SK-N-SH (cell line): ENCODE measurements at regions not wholly inside any gene's neighbourhood (a gene's known extent, or its start where the extent isn't known, plus 50 kb on each side); places are given as distances from the start of the nearest gene placed in this dataset.

Experiments
- CTCF ChIA-PET: fragments of 300-600, 350-600 bp; formaldehyde crosslinking; extraction: SDS; loops from one replicate; lab custom pipeline; 2021; lab: Yijun Ruan, JAX
- POLR2A ChIA-PET: fragments of 350-600 bp; sonication (Branson Sonifier 250); formaldehyde crosslinking; extraction: SDS; loops from one replicate; lab custom pipeline; 2020; ENCODE audit warnings: antibody characterized with exemption, inconsistent platforms; lab: Yijun Ruan, JAX
- DNase-seq: peaks from one replicate; pipeline ENCODE4 v3.0.0; 2012
- H2AFZ ChIP-seq: fragments of 200-600 bp; sonication (generic); 2 replicates; pipeline ENCODE4 v1.8.1; 2016; ENCODE audit warnings: antibody characterized with exemption, mild to moderate bottlenecking, low read depth
- H3F3A ChIP-seq: fragments of 200-600 bp; sonication (generic); replicated peaks from 2 replicates; pipeline ENCODE3; 2016; ENCODE audit warnings: antibody characterized with exemption, mild to moderate bottlenecking; ENCODE audit not compliant: insufficient read depth
- H3K27ac ChIP-seq, 2 experiments: fragments of 200-500 bp in 1 of 2; fragments of 200-600 bp in 1 of 2; sonication (Bioruptor generic) in 1 of 2; sonication (generic), shearing (Covaris generic) in 1 of 2; 2 replicates each; pipeline versions ENCODE4 v1.5.1 to v1.6.1; 2014 to 2016; ENCODE audit warnings: low read depth in 2 of 2, inconsistent platforms in 1 of 2, low read length in 1 of 2, mild to moderate bottlenecking in 1 of 2, mixed read lengths in 1 of 2
- H3K27me3 ChIP-seq: fragments of 200-600 bp; sonication (generic), shearing (Covaris generic); 2 replicates; pipeline ENCODE4 v1.6.1; 2016; ENCODE audit warnings: mixed run types; ENCODE audit not compliant: insufficient read depth
- H3K36me3 ChIP-seq, 2 experiments: fragments of 200-500 bp in 1 of 2; fragments of 200-600 bp in 1 of 2; sonication (Bioruptor generic) in 1 of 2; sonication (generic) in 1 of 2; replicated peaks in 1 of 2; 2 replicates each; pipeline versions ENCODE3 to v1.5.1; 2014 to 2016; ENCODE audit warnings: low read length in 1 of 2, mild to moderate bottlenecking in 1 of 2; ENCODE audit not compliant: insufficient read depth in 2 of 2, control insufficient read depth in 1 of 2
- H3K4me1 ChIP-seq, 2 experiments: fragments of 200-500 bp in 1 of 2; fragments of 200-600 bp in 1 of 2; sonication (Bioruptor generic) in 1 of 2; sonication (generic), shearing (Covaris generic) in 1 of 2; 2 replicates each; pipeline versions ENCODE4 v1.5.1 to v1.6.1; 2014 to 2016; ENCODE audit warnings: low read depth in 1 of 2, low read length in 1 of 2, mixed run types in 1 of 2; ENCODE audit not compliant: insufficient read depth in 2 of 2, control insufficient read depth in 1 of 2
- H3K4me2 ChIP-seq: fragments of 200-600 bp; sonication (generic), shearing (Covaris generic); 2 replicates; pipeline ENCODE4 v1.6.1; 2017; ENCODE audit warnings: mixed run types
- H3K4me3 ChIP-seq, 2 experiments: fragments of 200-500 bp in 1 of 2; fragments of 200-600 bp in 1 of 2; sonication (Bioruptor generic) in 1 of 2; sonication (generic), shearing (Covaris generic) in 1 of 2; 2 replicates each; pipeline versions ENCODE4 v1.5.1 to v1.8.1; 2014 to 2016; ENCODE audit warnings: low read depth in 2 of 2, inconsistent platforms in 1 of 2, low read length in 1 of 2, mild to moderate bottlenecking in 1 of 2, mixed read lengths in 1 of 2, moderate library complexity in 1 of 2
- H3K79me2 ChIP-seq: fragments of 200-600 bp; sonication (generic); 2 replicates; pipeline ENCODE4 v1.8.1; 2017; ENCODE audit warnings: mild to moderate bottlenecking; ENCODE audit not compliant: insufficient read depth
- H3K9ac ChIP-seq: fragments of 200-600 bp; sonication (generic); 2 replicates; pipeline ENCODE4 v1.6.1; 2017; ENCODE audit warnings: mixed run types
- H3K9me2 ChIP-seq: fragments of 200-600 bp; sonication (generic); 2 replicates; pipeline ENCODE4 v1.6.1; 2017; ENCODE audit warnings: mixed run types
- H3K9me3 ChIP-seq: fragments of 200-600 bp; sonication (generic); 2 replicates; pipeline ENCODE4 v1.6.1; 2017; ENCODE audit warnings: mixed run types, mild to moderate bottlenecking, moderate library complexity
- H4K20me1 ChIP-seq: fragments of 200-600 bp; sonication (generic); 2 replicates; pipeline ENCODE4 v1.6.1; 2017; ENCODE audit warnings: mild to moderate bottlenecking, mixed run types; ENCODE audit not compliant: insufficient read depth
- ELF1 ChIP-seq: IDR thresholded peaks from 2 replicates; pipeline ENCODE4 v1.4.0; 2012
- EP300 ChIP-seq, 2 experiments: IDR thresholded peaks; 2 replicates each; pipeline versions ENCODE4 v1.4.0 to v1.6.1; 2012; ENCODE audit warnings: borderline replicate concordance in 1 of 2, low read depth in 1 of 2, low read length in 1 of 2
- EZH2phosphoT487 ChIP-seq: fragments of 200-600 bp; sonication (generic); IDR thresholded peaks from 2 replicates; pipeline ENCODE4 v1.6.1; 2017; ENCODE audit warnings: low read depth, mixed run types, mild to moderate bottlenecking, antibody characterized with exemption, moderate library complexity, borderline replicate concordance
- FOSL2 ChIP-seq: IDR thresholded peaks from 2 replicates; pipeline ENCODE4 v1.4.0; 2012; ENCODE audit warnings: low read depth, mild to moderate bottlenecking, moderate library complexity, borderline replicate concordance
- FOXJ3 ChIP-seq: sonication (generic); formaldehyde crosslinking; IDR thresholded peaks from 2 replicates; pipeline ENCODE4 v1.5.1; 2020; ENCODE audit warnings: mild to moderate bottlenecking, missing genetic modification reagents
- FOXM1 ChIP-seq: IDR thresholded peaks from 2 replicates; pipeline ENCODE4 v1.4.0; 2012; ENCODE audit warnings: low read depth, mild to moderate bottlenecking
- JUND ChIP-seq: IDR thresholded peaks from 2 replicates; pipeline ENCODE4 v1.4.0; 2012
- MAX ChIP-seq: IDR thresholded peaks from 2 replicates; pipeline ENCODE4 v1.4.0; 2012; ENCODE audit warnings: low read depth
- NFIC ChIP-seq: IDR thresholded peaks from 2 replicates; pipeline ENCODE4 v1.4.0; 2012; ENCODE audit warnings: borderline replicate concordance
- POLR2AphosphoS5 ChIP-seq: IDR thresholded peaks from 2 replicates; pipeline ENCODE4 v1.6.1; 2012; ENCODE audit warnings: low read depth, low read length
- RAD21 ChIP-seq: IDR thresholded peaks from 2 replicates; pipeline ENCODE4 v1.6.1; 2012; ENCODE audit warnings: mild to moderate bottlenecking, low read length
- REST ChIP-seq: IDR thresholded peaks from 2 replicates; pipeline ENCODE4 v1.6.1; 2012; ENCODE audit warnings: mild to moderate bottlenecking, low read depth, low read length, moderate library complexity
- RFX5 ChIP-seq: IDR thresholded peaks from 2 replicates; pipeline ENCODE4 v1.6.1; 2012; ENCODE audit warnings: mild to moderate bottlenecking, improper control_type of control experiment, low read length
- RXRA ChIP-seq: IDR thresholded peaks from 2 replicates; pipeline ENCODE4 v1.4.0; 2012; ENCODE audit warnings: low read depth, mild to moderate bottlenecking, borderline replicate concordance
- SMC3 ChIP-seq: IDR thresholded peaks from 2 replicates; pipeline ENCODE4 v1.6.1; 2012; ENCODE audit warnings: low read depth, low read length, improper control_type of control experiment
- TAF1 ChIP-seq: IDR thresholded peaks from 2 replicates; pipeline ENCODE4 v1.6.1; 2012; ENCODE audit warnings: low read depth, mild to moderate bottlenecking, low read length, moderate library complexity, borderline replicate concordance
- TCF12 ChIP-seq: IDR thresholded peaks from 2 replicates; pipeline ENCODE4 v1.4.0; 2012
- USF1 ChIP-seq: IDR thresholded peaks from 2 replicates; pipeline ENCODE4 v1.4.0; 2012; ENCODE audit warnings: low read depth, borderline replicate concordance
- WGBS: methylation state at CpG from one replicate; pipeline ENCODE4 v1.1.6; 2017; ENCODE audit warnings: low lambda C conversion rate; 5-methylcytosine and 5-hydroxymethylcytosine counted together

- H3K4me1 ChIP-seq, result peaks cover 0 to 32% of the 10 kb centered on the region in 2 experiments; a peak in 2 of 4 replicates
- H3F3A ChIP-seq, result no peaks in the 10 kb centered on the region
- no peak overlapping the region for H3K9ac ChIP-seq
- no peak overlapping the region for H3K4me2 ChIP-seq
- no peaks in the 10 kb centered on the region for H3K36me3 ChIP-seq
- DNase-seq, result no peak
- H3K79me2 ChIP-seq, result no peaks in the 10 kb centered on the region
- no peak overlapping the region for H2AFZ ChIP-seq
- TF ChIP-seq RFX5 (no peak), POLR2AphosphoS5 (no peak), NFIC (no peak), FOXM1 (no peak), JUND (no peak), RAD21 (no peak), FOXJ3 (CRISPR knock-in tag) (no peak), USF1 (no peak), ELF1 (no peak), EP300 (IDR thresholded peaks at IDR 0.05; ENCODE audit: borderline replicate concordance in 1 of 2, low read depth in 1 of 2, low read length in 1 of 2) (no peak), REST (no peak), MAX (no peak), TAF1 (no peak), EZH2phosphoT487 (no peak), SMC3 (no peak)
- H4K20me1 ChIP-seq, result no peaks in the 10 kb centered on the region
- H3K9me2 ChIP-seq, result no peaks in the 10 kb centered on the region
- CTCF ChIA-PET, result no interaction called here
- no peak overlapping the region for H3K4me3 ChIP-seq
- H3K27me3 ChIP-seq, result no peaks in the 10 kb centered on the region
- no peaks in the 10 kb centered on the region for H3K9me3 ChIP-seq
- H3K27ac ChIP-seq, result no peak overlapping the region
- POLR2A ChIA-PET, result no interaction called here
Observed at GRCh38 chr13:79727086-79727485, 246.1 kb downstream of the NDFIP2 start.

- Histone ChIP-seq H3K27ac (peak overlapping the region in 1 of 2 experiments; percentile 87; a peak in 2 of 4 replicates), H4K20me1 (no peaks in the 10 kb centered on the region), H3K4me3 (no peak overlapping the region), H3K9ac (no peak overlapping the region), H3K9me3 (no peaks in the 10 kb centered on the region), H3F3A (no peaks in the 10 kb centered on the region), H3K4me1 (peaks cover 0 to 32% of the 10 kb centered on the region in 2 experiments; a peak in 2 of 4 replicates), H3K36me3 (no peaks in the 10 kb centered on the region), H3K79me2 (no peaks in the 10 kb centered on the region), H2AFZ (no peak overlapping the region), H3K27me3 (no peaks in the 10 kb centered on the region), H3K4me2 (no peak overlapping the region), H3K9me2 (no peaks in the 10 kb centered on the region)
- ChIA-PET POLR2A (no interaction called here), CTCF (no interaction called here)
- WGBS, result 91% methylated on average over 1 of the region's 1 CpG
- no peak for DNase-seq
- no peak for TF ChIP-seq FOSL2
- TF ChIP-seq FOXM1, result no peak
- TF ChIP-seq RXRA, result no peak
- TF ChIP-seq TCF12, result 0 out of 2 replicates have a peak, but pooled peaks have one; percentile 11
- TF ChIP-seq EP300 (IDR thresholded peaks at IDR 0.05; ENCODE audit: borderline replicate concordance in 1 of 2, low read depth in 1 of 2, low read length in 1 of 2), result peak in 1 of 2 experiments; percentile 54; a peak in 2 of 4 replicates
Observed at GRCh38 chr13:79725841-79726240, 244.9 kb downstream of the NDFIP2 start.
